HepG2 (cell line): ENCODE measurements at regions not wholly inside any gene's neighbourhood (a gene's known extent, or its start where the extent isn't known, plus 50 kb on each side); places are given as distances from the start of the nearest gene placed in this dataset.

ENCODE experiments used
- ATAC-seq: fragments of 200-7000 bp; cut with Tn5 transposase; 3 replicates; pipeline ENCODE4 v1.9.1; 2020; ENCODE audit warnings: mild to moderate bottlenecking, moderate library complexity
- BruUV-seq: library from RNA; stranded (reverse); fragments of 400-500 nt; replicated peaks from 2 replicates; lab custom pipeline; 2021; lab: Mats Ljungman, UMichigan
- CTCF ChIA-PET: fragments of 300-600 bp; formaldehyde crosslinking; extraction: SDS; loops from one replicate; lab custom pipeline; 2021; ENCODE audit warnings: low total read pairs, inconsistent platforms, low intra/inter-chr PET ratio; lab: Yijun Ruan, JAX
- POLR2A ChIA-PET: fragments of 350-600 bp; sonication (Branson Sonifier 250); formaldehyde crosslinking; loops from one replicate; lab custom pipeline; 2020; ENCODE audit warnings: antibody characterized with exemption, inconsistent platforms; lab: Yijun Ruan, JAX
- DNase-seq: peaks from one replicate; pipeline ENCODE4 v3.0.0-alpha.2; 2015; ENCODE audit warnings: low spot score
- FAIRE-seq: peaks from 3 replicates; lab custom pipeline; 2011; peaks lifted over from hg19 to GRCh38; lab: Jason Lieb, UNC
- H2AFZ ChIP-seq: one replicate; pipeline ENCODE4 v1.6.1; 2011; ENCODE audit warnings: low read length, inconsistent platforms
- H3K27ac ChIP-seq: fragments of 300-600 bp; 3 replicates; pipeline ENCODE4 v1.8.0; 2011; ENCODE audit warnings: mixed run types, mild to moderate bottlenecking, mixed read lengths, low read length, inconsistent platforms; ENCODE audit not compliant: insufficient read depth; ENCODE audit errors: extremely low read length
- H3K27me3 ChIP-seq, 2 experiments: fragments of 200-600 bp in 1 of 2; 2 replicates in 1 of 2; 3 replicates in 1 of 2; pipeline versions ENCODE4 v1.6.0 to v1.8.0; 2011; ENCODE audit warnings: low read length in 2 of 2, mild to moderate bottlenecking in 2 of 2, moderate library complexity in 2 of 2, inconsistent platforms in 1 of 2; ENCODE audit not compliant: insufficient read depth in 2 of 2, control insufficient read depth in 1 of 2
- H3K36me3 ChIP-seq, 2 experiments: fragments of 200-600 bp in 1 of 2; replicated peaks in 1 of 2; 2 replicates in 1 of 2; 3 replicates in 1 of 2; pipeline versions ENCODE4 v1.5.1 to v1.8.0; 2011; ENCODE audit warnings: low read length in 2 of 2, inconsistent platforms in 1 of 2; ENCODE audit not compliant: insufficient read depth in 2 of 2, control insufficient read depth in 1 of 2
- H3K4me1 ChIP-seq: 2 replicates; pipeline ENCODE4 v1.5.1; 2012; ENCODE audit warnings: low read length, inconsistent platforms; ENCODE audit not compliant: insufficient read depth
- H3K4me2 ChIP-seq: 2 replicates; pipeline ENCODE4 v1.6.0; 2011; ENCODE audit warnings: low read depth, low read length, inconsistent platforms
- H3K4me3 ChIP-seq, 3 experiments: fragments of 200-600 bp in 1 of 3; sonication (generic), shearing (Covaris generic) in 1 of 3; replicated peaks in 1 of 3; 2 replicates each; pipeline ENCODE4 v1.5.1; 2011 to 2016; ENCODE audit warnings: low read length in 3 of 3, inconsistent platforms in 2 of 3, low read depth in 2 of 3, mild to moderate bottlenecking in 2 of 3, control low read depth in 1 of 3, mixed read lengths in 1 of 3; ENCODE audit not compliant: insufficient read depth in 1 of 3
- H3K79me2 ChIP-seq: one replicate; pipeline ENCODE4 v1.6.1; 2011; ENCODE audit warnings: low read length, inconsistent platforms; ENCODE audit not compliant: insufficient read depth
- H3K9ac ChIP-seq: 2 replicates; pipeline ENCODE4 v1.6.0; 2011; ENCODE audit warnings: mild to moderate bottlenecking, low read depth, low read length, inconsistent platforms; ENCODE audit not compliant: insufficient read depth
- H3K9me3 ChIP-seq: 2 replicates; pipeline ENCODE4 v1.5.1; 2012; ENCODE audit warnings: mild to moderate bottlenecking, low read length
- H4K20me1 ChIP-seq: 2 replicates; pipeline ENCODE4 v1.6.0; 2011; ENCODE audit warnings: inconsistent platforms, mild to moderate bottlenecking, low read length, moderate library complexity; ENCODE audit not compliant: insufficient read depth
- BRD4 ChIP-seq: sonication (generic); formaldehyde crosslinking; IDR thresholded peaks from 2 replicates; pipeline ENCODE4 v1.4.0; 2020; ENCODE audit warnings: missing genetic modification reagents
- EEA1 ChIP-seq: sonication (generic); formaldehyde crosslinking; IDR thresholded peaks from 2 replicates; pipeline ENCODE4 v1.5.1; 2020; ENCODE audit warnings: mild to moderate bottlenecking, missing genetic modification reagents, borderline replicate concordance
- HMGA1 ChIP-seq: sonication (generic); formaldehyde crosslinking; conservative IDR thresholded peaks from 2 replicates; pipeline ENCODE4 v1.4.0; 2020; ENCODE audit warnings: missing genetic modification reagents
- TMF1 ChIP-seq: sonication (generic); formaldehyde crosslinking; IDR thresholded peaks from 2 replicates; pipeline ENCODE4 v1.8.1; 2022; ENCODE audit warnings: low read depth, missing genetic modification reagents
- U2AF2 ChIP-seq: fragments of 200-400 bp; formaldehyde crosslinking; IDR thresholded peaks from 2 replicates; pipeline ENCODE4 v1.6.1; 2017; ENCODE audit warnings: low read depth, mild to moderate bottlenecking, low read length
- ZBTB7B ChIP-seq: sonication (generic); formaldehyde crosslinking; IDR thresholded peaks from 2 replicates; pipeline ENCODE4 v1.4.0; 2020; ENCODE audit warnings: missing genetic modification reagents
- ZNF256 ChIP-seq: sonication (generic); formaldehyde crosslinking; conservative IDR thresholded peaks from 2 replicates; pipeline ENCODE4 v1.4.0; 2020; ENCODE audit warnings: missing genetic modification reagents
- ZNF335 ChIP-seq: sonication (generic); formaldehyde crosslinking; IDR thresholded peaks from 2 replicates; pipeline ENCODE4 v1.4.0; 2020; ENCODE audit warnings: missing genetic modification reagents
- ZNF33A ChIP-seq: sonication (generic); formaldehyde crosslinking; IDR thresholded peaks from 2 replicates; pipeline ENCODE4 v1.5.1; 2020; ENCODE audit warnings: missing genetic modification reagents, mild to moderate bottlenecking, moderate library complexity, borderline replicate concordance
- ZNF431 ChIP-seq: sonication (generic); formaldehyde crosslinking; IDR thresholded peaks from 2 replicates; pipeline ENCODE4 v1.9.0; 2022; ENCODE audit warnings: missing genetic modification reagents, low read depth, mild to moderate bottlenecking, borderline replicate concordance
- ZNF782 ChIP-seq: sonication (generic); formaldehyde crosslinking; IDR thresholded peaks from 2 replicates; pipeline ENCODE4 v1.4.0; 2020; ENCODE audit warnings: missing genetic modification reagents, mild to moderate bottlenecking, borderline replicate concordance
- WGBS: methylation state at CpG from one replicate; pipeline ENCODE4 v1.1.6; 2017; ENCODE audit warnings: low lambda C conversion rate; 5-methylcytosine and 5-hydroxymethylcytosine counted together
- in situ Hi-C: cut with HindIII; loops from 2 replicates; pipeline ENCODE4 v1.10.0; 2017; ENCODE audit warnings: low pct_unique_long_range_greater_than_20kb; ENCODE audit not compliant: extremely low pct_ligation_motif_present
- intact Hi-C: fragments of 100-400 bp; cut with micrococcal nuclease; formaldehyde crosslinking; loops from one replicate; pipeline ENCODE4 v1.10.0; 2022; ENCODE audit not compliant: unreplicated experiment
- TF ChIP-seq, protein P1 (sequence below): sonication (generic); formaldehyde crosslinking; IDR thresholded peaks from 2 replicates; pipeline ENCODE4 v1.4.0; 2020; ENCODE audit warnings: mild to moderate bottlenecking, missing genetic modification reagents, borderline replicate concordance
- TF ChIP-seq, protein P2 (sequence below): sonication (generic); formaldehyde crosslinking; IDR thresholded peaks from 2 replicates; pipeline ENCODE4 v1.8.0; 2022; ENCODE audit warnings: missing genetic modification reagents, mild to moderate bottlenecking, borderline replicate concordance
- TF ChIP-seq, protein P3 (sequence below): sonication (generic); formaldehyde crosslinking; IDR thresholded peaks from 2 replicates; pipeline ENCODE4 v1.4.0; 2020; ENCODE audit warnings: missing genetic modification reagents, borderline replicate concordance

DNA sequence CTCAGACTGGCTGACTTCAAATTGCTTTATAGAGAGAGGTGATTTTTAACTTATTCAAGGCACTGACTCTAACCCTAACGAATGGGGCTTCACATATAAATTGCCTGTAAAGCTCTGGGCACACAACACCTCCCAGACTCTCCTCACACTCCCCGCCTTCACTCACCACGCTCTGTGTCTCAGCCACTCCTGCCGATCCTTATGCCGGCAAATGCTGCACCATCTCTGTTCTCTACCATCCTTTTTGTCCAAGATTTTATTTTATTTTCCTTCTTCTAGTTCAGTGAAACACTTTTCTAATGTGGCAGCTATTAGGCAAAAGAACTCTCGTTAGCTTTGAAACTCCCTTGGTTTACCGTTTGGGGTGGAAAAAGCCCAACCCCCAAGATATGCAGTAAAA lies 446.1 kb upstream of the TMEM132C start:
- Histone ChIP-seq H3K27ac (no peak overlapping the region), H2AFZ (no peak overlapping the region), H3K36me3 (no peaks in the 10 kb centered on the region), H3K9me3 (peaks cover 4% of the 10 kb centered on the region; the same call in 1 of the 2 replicates), H3K9ac (no peak overlapping the region), H3K27me3 (no peaks in the 10 kb centered on the region), H3K4me2 (no peak overlapping the region), H3K4me1 (no peaks in the 10 kb centered on the region), H3K79me2 (no peaks in the 10 kb centered on the region), H3K4me3 (no peak overlapping the region), H4K20me1 (no peaks in the 10 kb centered on the region)
- intact Hi-C loops: no loop called here
- in situ Hi-C loops: no loop called here
- ChIA-PET CTCF (no interaction called here), POLR2A (no interaction called here)
- BruUV-seq: no TSS peak
- ATAC-seq (no peak), FAIRE-seq (no peak), DNase-seq (no peak)
- 36% methylated on average over 7 of the region's 7 CpGs for WGBS
- TF ChIP-seq ZNF33A (CRISPR knock-in tag): no peak
- TF ChIP-seq ZBTB7B (CRISPR knock-in tag): no peak
- TF ChIP-seq ZNF256: no peak
- TF ChIP-seq, protein P1, sequence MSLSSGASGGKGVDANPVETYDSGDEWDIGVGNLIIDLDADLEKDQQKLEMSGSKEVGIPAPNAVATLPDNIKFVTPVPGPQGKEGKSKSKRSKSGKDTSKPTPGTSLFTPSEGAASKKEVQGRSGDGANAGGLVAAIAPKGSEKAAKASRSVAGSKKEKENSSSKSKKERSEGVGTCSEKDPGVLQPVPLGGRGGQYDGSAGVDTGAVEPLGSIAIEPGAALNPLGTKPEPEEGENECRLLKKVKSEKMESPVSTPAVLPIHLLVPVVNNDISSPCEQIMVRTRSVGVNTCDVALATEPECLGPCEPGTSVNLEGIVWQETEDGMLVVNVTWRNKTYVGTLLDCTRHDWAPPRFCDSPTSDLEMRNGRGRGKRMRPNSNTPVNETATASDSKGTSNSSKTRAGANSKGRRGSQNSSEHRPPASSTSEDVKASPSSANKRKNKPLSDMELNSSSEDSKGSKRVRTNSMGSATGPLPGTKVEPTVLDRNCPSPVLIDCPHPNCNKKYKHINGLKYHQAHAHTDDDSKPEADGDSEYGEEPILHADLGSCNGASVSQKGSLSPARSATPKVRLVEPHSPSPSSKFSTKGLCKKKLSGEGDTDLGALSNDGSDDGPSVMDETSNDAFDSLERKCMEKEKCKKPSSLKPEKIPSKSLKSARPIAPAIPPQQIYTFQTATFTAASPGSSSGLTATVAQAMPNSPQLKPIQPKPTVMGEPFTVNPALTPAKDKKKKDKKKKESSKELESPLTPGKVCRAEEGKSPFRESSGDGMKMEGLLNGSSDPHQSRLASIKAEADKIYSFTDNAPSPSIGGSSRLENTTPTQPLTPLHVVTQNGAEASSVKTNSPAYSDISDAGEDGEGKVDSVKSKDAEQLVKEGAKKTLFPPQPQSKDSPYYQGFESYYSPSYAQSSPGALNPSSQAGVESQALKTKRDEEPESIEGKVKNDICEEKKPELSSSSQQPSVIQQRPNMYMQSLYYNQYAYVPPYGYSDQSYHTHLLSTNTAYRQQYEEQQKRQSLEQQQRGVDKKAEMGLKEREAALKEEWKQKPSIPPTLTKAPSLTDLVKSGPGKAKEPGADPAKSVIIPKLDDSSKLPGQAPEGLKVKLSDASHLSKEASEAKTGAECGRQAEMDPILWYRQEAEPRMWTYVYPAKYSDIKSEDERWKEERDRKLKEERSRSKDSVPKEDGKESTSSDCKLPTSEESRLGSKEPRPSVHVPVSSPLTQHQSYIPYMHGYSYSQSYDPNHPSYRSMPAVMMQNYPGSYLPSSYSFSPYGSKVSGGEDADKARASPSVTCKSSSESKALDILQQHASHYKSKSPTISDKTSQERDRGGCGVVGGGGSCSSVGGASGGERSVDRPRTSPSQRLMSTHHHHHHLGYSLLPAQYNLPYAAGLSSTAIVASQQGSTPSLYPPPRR (CRISPR knock-in tag): no peak
- TF ChIP-seq, protein P2, sequence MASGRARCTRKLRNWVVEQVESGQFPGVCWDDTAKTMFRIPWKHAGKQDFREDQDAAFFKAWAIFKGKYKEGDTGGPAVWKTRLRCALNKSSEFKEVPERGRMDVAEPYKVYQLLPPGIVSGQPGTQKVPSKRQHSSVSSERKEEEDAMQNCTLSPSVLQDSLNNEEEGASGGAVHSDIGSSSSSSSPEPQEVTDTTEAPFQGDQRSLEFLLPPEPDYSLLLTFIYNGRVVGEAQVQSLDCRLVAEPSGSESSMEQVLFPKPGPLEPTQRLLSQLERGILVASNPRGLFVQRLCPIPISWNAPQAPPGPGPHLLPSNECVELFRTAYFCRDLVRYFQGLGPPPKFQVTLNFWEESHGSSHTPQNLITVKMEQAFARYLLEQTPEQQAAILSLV (CRISPR knock-in tag): no peak
- no peak for TF ChIP-seq HMGA1 (CRISPR knock-in tag)
- TF ChIP-seq ZNF335 (CRISPR knock-in tag): no peak
- TF ChIP-seq U2AF2: no peak
- no peak for TF ChIP-seq ZNF431 (CRISPR knock-in tag)
- TF ChIP-seq EEA1 (CRISPR knock-in tag): no peak
- no peak for TF ChIP-seq TMF1 (CRISPR knock-in tag)
- TF ChIP-seq, protein P3, sequence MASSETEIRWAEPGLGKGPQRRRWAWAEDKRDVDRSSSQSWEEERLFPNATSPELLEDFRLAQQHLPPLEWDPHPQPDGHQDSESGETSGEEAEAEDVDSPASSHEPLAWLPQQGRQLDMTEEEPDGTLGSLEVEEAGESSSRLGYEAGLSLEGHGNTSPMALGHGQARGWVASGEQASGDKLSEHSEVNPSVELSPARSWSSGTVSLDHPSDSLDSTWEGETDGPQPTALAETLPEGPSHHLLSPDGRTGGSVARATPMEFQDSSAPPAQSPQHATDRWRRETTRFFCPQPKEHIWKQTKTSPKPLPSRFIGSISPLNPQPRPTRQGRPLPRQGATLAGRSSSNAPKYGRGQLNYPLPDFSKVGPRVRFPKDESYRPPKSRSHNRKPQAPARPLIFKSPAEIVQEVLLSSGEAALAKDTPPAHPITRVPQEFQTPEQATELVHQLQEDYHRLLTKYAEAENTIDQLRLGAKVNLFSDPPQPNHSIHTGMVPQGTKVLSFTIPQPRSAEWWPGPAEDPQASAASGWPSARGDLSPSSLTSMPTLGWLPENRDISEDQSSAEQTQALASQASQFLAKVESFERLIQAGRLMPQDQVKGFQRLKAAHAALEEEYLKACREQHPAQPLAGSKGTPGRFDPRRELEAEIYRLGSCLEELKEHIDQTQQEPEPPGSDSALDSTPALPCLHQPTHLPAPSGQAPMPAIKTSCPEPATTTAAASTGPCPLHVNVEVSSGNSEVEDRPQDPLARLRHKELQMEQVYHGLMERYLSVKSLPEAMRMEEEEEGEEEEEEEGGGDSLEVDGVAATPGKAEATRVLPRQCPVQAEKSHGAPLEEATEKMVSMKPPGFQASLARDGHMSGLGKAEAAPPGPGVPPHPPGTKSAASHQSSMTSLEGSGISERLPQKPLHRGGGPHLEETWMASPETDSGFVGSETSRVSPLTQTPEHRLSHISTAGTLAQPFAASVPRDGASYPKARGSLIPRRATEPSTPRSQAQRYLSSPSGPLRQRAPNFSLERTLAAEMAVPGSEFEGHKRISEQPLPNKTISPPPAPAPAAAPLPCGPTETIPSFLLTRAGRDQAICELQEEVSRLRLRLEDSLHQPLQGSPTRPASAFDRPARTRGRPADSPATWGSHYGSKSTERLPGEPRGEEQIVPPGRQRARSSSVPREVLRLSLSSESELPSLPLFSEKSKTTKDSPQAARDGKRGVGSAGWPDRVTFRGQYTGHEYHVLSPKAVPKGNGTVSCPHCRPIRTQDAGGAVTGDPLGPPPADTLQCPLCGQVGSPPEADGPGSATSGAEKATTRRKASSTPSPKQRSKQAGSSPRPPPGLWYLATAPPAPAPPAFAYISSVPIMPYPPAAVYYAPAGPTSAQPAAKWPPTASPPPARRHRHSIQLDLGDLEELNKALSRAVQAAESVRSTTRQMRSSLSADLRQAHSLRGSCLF: no peak
- no peak for TF ChIP-seq BRD4
- no peak for TF ChIP-seq ZNF782 (CRISPR knock-in tag)
